Peyer's patch (tissue), 4 donors: ENCODE measurements at regions not wholly inside any gene's neighbourhood (a gene's known extent, or its start where the extent isn't known, plus 50 kb on each side); places are given as distances from the start of the nearest gene placed in this dataset.

Experiments
- DNase-seq, 3 donors: peaks; one replicate each; pipeline ENCODE4 v3.0.0-alpha.2; 2017 to 2019
- H3K27ac ChIP-seq, 4 donors: fragments of 200-600 bp; sonication (generic); one replicate each; pipeline ENCODE4 v1.5.1; 2016 to 2019
- H3K27me3 ChIP-seq, 2 donors: fragments of 200-600 bp; sonication (generic); one replicate each; pipeline ENCODE4 v1.5.1; 2019
- H3K36me3 ChIP-seq, 3 donors: fragments of 200-600 bp; sonication (generic); one replicate each; pipeline ENCODE4 v1.5.1; 2016 to 2019
- H3K4me1 ChIP-seq, 4 donors: fragments of 200-600 bp; sonication (generic); one replicate each; pipeline ENCODE4 v1.5.1; 2016 to 2019
- H3K4me3 ChIP-seq, 4 donors: fragments of 200-600 bp; sonication (generic); 1 replicate in 3 of 4; 2 replicates in 1 of 4; pipeline ENCODE4 v1.5.1; 2016 to 2019; ENCODE audit warnings: mild to moderate bottlenecking in 1 of 4
- H3K9me3 ChIP-seq, 4 donors: fragments of 200-600 bp; sonication (generic); one replicate each; pipeline ENCODE4 v1.5.1; 2016 to 2019; ENCODE audit warnings: mild to moderate bottlenecking in 1 of 4
- POLR2A ChIP-seq, 2 donors: fragments of 450-650 bp; IDR thresholded peaks; one replicate each; pipeline ENCODE4 v1.5.1; 2017; ENCODE audit warnings: antibody characterized with exemption in 2 of 2, mild to moderate bottlenecking in 2 of 2, moderate library complexity in 2 of 2
- TF ChIP-seq, protein P1 (sequence below), 6 experiments: fragments of 450-650 bp in 4 of 6; fragments of 200-600 bp in 2 of 6; sonication (generic) in 1 of 6; IDR thresholded peaks; one replicate each; pipeline ENCODE4 v1.5.1; 2017 to 2019; ENCODE audit warnings: antibody characterized with exemption in 6 of 6, mild to moderate bottlenecking in 3 of 6, moderate library complexity in 1 of 6

DNA sequence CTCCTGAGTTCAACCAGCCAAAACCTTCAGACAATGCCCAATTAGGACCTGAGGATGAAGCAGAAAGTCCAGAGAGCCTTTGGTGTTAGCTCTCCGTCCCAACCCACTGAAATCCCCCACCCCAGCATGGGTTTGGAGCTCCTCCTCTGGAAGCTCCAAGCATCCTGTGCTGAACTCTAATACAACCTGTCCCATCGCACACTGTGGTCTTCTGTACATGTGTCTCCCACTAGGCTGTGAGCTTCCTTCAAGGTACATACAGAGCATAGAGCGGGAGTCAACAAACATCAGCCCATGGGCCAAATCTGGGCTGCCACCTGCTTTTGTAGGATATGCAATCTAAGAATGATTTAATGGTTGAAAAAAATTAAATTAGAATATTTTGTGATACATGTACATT is 166.5 kb downstream of the LSM5 start:
- H3K4me3 ChIP-seq, result no peak overlapping the region
- DNase-seq, result no peak
- no peaks in the 10 kb centered on the region for H3K36me3 ChIP-seq

GRCh38 chr7:32319012-32319382 is 171.2 kb downstream of the LSM5 start:
- DNase-seq, result no peak
- H3K27me3 ChIP-seq, result no peaks in the 10 kb centered on the region
- no peak for TF ChIP-seq POLR2A (IDR thresholded peaks at IDR 0.05)
- TF ChIP-seq, protein P1, sequence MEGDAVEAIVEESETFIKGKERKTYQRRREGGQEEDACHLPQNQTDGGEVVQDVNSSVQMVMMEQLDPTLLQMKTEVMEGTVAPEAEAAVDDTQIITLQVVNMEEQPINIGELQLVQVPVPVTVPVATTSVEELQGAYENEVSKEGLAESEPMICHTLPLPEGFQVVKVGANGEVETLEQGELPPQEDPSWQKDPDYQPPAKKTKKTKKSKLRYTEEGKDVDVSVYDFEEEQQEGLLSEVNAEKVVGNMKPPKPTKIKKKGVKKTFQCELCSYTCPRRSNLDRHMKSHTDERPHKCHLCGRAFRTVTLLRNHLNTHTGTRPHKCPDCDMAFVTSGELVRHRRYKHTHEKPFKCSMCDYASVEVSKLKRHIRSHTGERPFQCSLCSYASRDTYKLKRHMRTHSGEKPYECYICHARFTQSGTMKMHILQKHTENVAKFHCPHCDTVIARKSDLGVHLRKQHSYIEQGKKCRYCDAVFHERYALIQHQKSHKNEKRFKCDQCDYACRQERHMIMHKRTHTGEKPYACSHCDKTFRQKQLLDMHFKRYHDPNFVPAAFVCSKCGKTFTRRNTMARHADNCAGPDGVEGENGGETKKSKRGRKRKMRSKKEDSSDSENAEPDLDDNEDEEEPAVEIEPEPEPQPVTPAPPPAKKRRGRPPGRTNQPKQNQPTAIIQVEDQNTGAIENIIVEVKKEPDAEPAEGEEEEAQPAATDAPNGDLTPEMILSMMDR (IDR thresholded peaks at IDR 0.05), result no peak
- H3K9me3 ChIP-seq, result no peaks in the 10 kb centered on the region
- H3K4me3 ChIP-seq, result peak overlapping the region in 1 of 4 donors; percentile 10
- H3K4me1 ChIP-seq, result no peaks in the 10 kb centered on the region
- no peaks in the 10 kb centered on the region for H3K36me3 ChIP-seq
- H3K27ac ChIP-seq, result no peak overlapping the region

More for the DNA sequence above, 166.5 kb downstream of the LSM5 start:
- H3K4me1 ChIP-seq, result no peaks in the 10 kb centered on the region
- no peaks in the 10 kb centered on the region for H3K9me3 ChIP-seq
- TF ChIP-seq, protein P1 (IDR thresholded peaks at IDR 0.05), result no peak
- H3K27ac ChIP-seq, result no peak overlapping the region
- no peaks in the 10 kb centered on the region for H3K27me3 ChIP-seq

DNA sequence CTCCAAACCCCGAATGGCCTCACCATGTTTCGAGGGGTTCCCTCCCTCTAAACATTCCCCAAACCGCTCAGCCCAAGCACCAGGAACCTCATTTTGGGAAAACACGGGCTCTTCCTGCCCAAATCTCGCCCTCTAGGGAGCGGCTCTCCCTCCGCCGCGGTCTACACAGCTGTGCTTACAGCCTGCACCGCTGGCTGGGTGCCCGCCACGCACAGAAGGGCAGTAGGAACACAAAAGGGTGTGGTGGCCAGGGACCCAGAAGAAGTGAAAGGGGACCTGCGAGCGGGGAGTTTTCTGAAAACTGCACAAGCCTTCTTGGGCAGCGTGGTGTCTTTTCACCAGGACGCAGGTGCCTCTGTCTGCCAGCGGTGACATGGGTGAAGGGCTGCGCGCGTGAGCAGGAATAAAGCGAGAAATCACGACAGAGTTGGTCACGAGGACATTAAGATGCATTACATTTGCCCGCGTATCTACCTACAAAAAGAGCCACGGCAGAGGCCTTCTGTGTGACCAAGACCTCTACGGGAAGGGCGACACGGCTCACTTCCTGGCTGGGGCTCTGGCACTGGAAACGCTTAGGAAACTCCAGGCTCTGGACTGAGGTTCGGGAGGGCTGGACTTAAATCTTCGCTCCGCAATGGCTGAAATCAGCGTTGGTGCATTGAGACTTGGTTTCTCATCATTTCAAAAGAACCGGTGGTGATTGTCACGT is 171.7 kb downstream of the LSM5 start:
- Histone ChIP-seq H3K27me3 (no peaks in the 10 kb centered on the region), H3K27ac (no peak overlapping the region), H3K9me3 (no peaks in the 10 kb centered on the region), H3K36me3 (no peaks in the 10 kb centered on the region), H3K4me1 (no peaks in the 10 kb centered on the region), H3K4me3 (peak overlapping the region in 1 of 4 donors; percentile 10)
- DNase-seq, result no peak
- no peak for TF ChIP-seq POLR2A (IDR thresholded peaks at IDR 0.05)
- TF ChIP-seq, protein P1 (IDR thresholded peaks at IDR 0.05), result no peak

DNA sequence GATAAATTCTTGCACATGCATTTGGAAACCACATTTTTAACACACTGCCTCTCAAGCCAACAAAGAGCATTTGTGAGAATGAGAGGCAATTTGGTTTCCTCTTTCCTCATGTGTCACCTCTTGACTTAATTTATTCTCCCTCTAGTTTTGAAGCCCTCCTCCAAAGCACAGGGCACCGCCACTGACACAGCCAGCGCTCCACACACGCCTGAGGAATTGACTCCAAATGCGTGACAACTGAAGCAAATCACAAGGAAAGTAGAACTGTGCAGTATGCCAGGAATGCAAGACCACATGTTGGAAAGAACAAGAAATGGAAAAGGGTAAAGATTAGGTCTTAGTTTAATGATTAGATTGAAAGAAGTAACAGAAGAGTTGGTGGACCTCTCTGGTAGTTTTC is 173.3 kb downstream of the LSM5 start:
- no peak for TF ChIP-seq POLR2A (IDR thresholded peaks at IDR 0.05)
- TF ChIP-seq, protein P1 (IDR thresholded peaks at IDR 0.05), result no peak
- no peaks in the 10 kb centered on the region for H3K9me3 ChIP-seq
- no peak for DNase-seq
- no peaks in the 10 kb centered on the region for H3K4me1 ChIP-seq
- H3K27ac ChIP-seq, result no peak overlapping the region
- no peak overlapping the region for H3K4me3 ChIP-seq
- no peaks in the 10 kb centered on the region for H3K27me3 ChIP-seq
- no peaks in the 10 kb centered on the region for H3K36me3 ChIP-seq

GRCh38 chr7:32314761-32315160 is 175.4 kb downstream of the LSM5 start:
- H3K4me1 ChIP-seq, result no peaks in the 10 kb centered on the region
- H3K27ac ChIP-seq, result no peak overlapping the region
- H3K36me3 ChIP-seq, result no peaks in the 10 kb centered on the region
- H3K27me3 ChIP-seq, result no peaks in the 10 kb centered on the region
- no peak for TF ChIP-seq POLR2A (IDR thresholded peaks at IDR 0.05)
- TF ChIP-seq, protein P1 (IDR thresholded peaks at IDR 0.05), result no peak
- DNase-seq, result no peak
- H3K9me3 ChIP-seq, result no peaks in the 10 kb centered on the region
- no peak overlapping the region for H3K4me3 ChIP-seq

GRCh38 chr7:32301427-32301826 is 188.8 kb downstream of the LSM5 start:
- no peak overlapping the region for H3K4me3 ChIP-seq
- TF ChIP-seq, protein P1 (IDR thresholded peaks at IDR 0.05), result no peak
- TF ChIP-seq POLR2A (IDR thresholded peaks at IDR 0.05), result no peak
- peaks cover 0 to 10% of the 10 kb centered on the region in 2 donors for H3K27me3 ChIP-seq
- H3K4me1 ChIP-seq, result peaks cover 0 to 4% (median 0%) of the 10 kb centered on the region in 4 donors
- no peak overlapping the region for H3K27ac ChIP-seq
- no peak for DNase-seq
- no peaks in the 10 kb centered on the region for H3K36me3 ChIP-seq
- H3K9me3 ChIP-seq, result no peaks in the 10 kb centered on the region
